DOHH2 (cell line): ENCODE measurements at regions not wholly inside any gene's neighbourhood (a gene's known extent, or its start where the extent isn't known, plus 50 kb on each side); places are given as distances from the start of the nearest gene placed in this dataset.

Source experiments
- CTCF ChIP-seq: fragments of 200-600 bp; sonication (generic); IDR thresholded peaks from one replicate; pipeline ENCODE4 v1.5.1; 2014; ENCODE audit warnings: antibody characterized with exemption, mild to moderate bottlenecking, low read depth, low read length; ENCODE audit not compliant: poor library complexity, severe bottlenecking
- EZH2phosphoT487 ChIP-seq: fragments of 200-600 bp; sonication (generic); IDR thresholded peaks from 2 replicates; pipeline ENCODE4 v1.6.1; 2017; ENCODE audit warnings: borderline replicate concordance, mild to moderate bottlenecking, antibody characterized with exemption, low read length, moderate library complexity, mixed read lengths

- TF ChIP-seq CTCF, result no peak
- TF ChIP-seq EZH2phosphoT487, result no peak
Observed at GRCh38 chr6:139702706-139703105, 328.3 kb upstream of the CITED2 start.
